GM12875 (cell line): ENCODE measurements at regions not wholly inside any gene's neighbourhood (a gene's known extent, or its start where the extent isn't known, plus 50 kb on each side); places are given as distances from the start of the nearest gene placed in this dataset.

ENCODE experiments used
- H3K4me3 ChIP-seq: one replicate; pipeline ENCODE4 v1.5.1; 2011; ENCODE audit warnings: low read depth, low read length, control low read depth
- CTCF ChIP-seq: IDR thresholded peaks from 2 replicates; pipeline ENCODE4 v1.5.1; 2011; ENCODE audit warnings: low read depth, mild to moderate bottlenecking, control low read depth, inconsistent platforms, low read length, moderate library complexity, borderline replicate concordance; ENCODE audit not compliant: insufficient read depth

GRCh38 chr13:74761801-74762757 is 627.9 kb upstream of the KLF12 start:
- no peak for TF ChIP-seq CTCF
- H3K4me3 ChIP-seq: no peak overlapping the region

- TF ChIP-seq CTCF: no peak
- no peak overlapping the region for H3K4me3 ChIP-seq
Observed at GRCh38 chr13:74758188-74758587, 624.0 kb upstream of the KLF12 start.

- no peak overlapping the region for H3K4me3 ChIP-seq
- TF ChIP-seq CTCF: no peak
Observed at GRCh38 chr13:74755065-74755464, 620.9 kb upstream of the KLF12 start.

- no peak overlapping the region for H3K4me3 ChIP-seq
- TF ChIP-seq CTCF: no peak
Observed at GRCh38 chr13:74751739-74752138, 617.5 kb upstream of the KLF12 start.

- H3K4me3 ChIP-seq: no peak overlapping the region
- no peak for TF ChIP-seq CTCF
Observed at GRCh38 chr13:74747186-74747955, 613.2 kb upstream of the KLF12 start.

GRCh38 chr13:74743992-74744391 is 609.8 kb upstream of the KLF12 start:
- no peak for TF ChIP-seq CTCF
- H3K4me3 ChIP-seq: no peak overlapping the region
